ENCODE measurements at regions not wholly inside any gene's neighbourhood (a gene's known extent, or its start where the extent isn't known, plus 50 kb on each side); places are given as distances from the start of the nearest gene placed in this dataset.

DNA sequence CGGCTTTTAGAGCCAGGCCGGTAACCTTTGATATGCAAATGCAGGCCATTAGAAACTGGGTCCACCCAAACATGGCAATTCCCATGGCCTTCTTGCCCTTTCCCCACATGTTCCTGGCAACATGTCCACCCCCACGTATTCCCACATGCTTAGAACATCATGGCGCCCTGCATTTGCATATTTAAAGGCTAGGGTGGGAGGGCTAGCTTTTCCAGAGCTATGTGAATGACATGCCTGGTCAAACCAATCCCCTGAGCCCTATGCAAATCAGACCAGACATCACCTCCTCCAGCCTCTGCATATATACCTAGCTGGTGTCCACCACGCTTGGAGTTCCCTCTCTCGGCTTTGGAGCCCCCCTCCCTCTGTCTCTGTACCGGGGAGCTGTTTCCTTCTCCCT, 481.9 kb downstream of the CDH2 start:
- H2BK120ac ChIP-seq (ENCODE audit: low read depth, low read length): no peak overlapping the region
- no peak overlapping the region for H3K4ac ChIP-seq (ENCODE audit: low read depth, low read length)
- intact Hi-C loops (cut with micrococcal nuclease): no loop called here
- BruUV-seq (replicated peaks): no TSS peak
- H3K9me1 ChIP-seq (ENCODE audit: insufficient read depth, low read length): no peaks in the 10 kb centered on the region
- H4K20me1 ChIP-seq (ENCODE audit: insufficient read depth, low read length): no peaks in the 10 kb centered on the region
- no peak overlapping the region for H3K9ac ChIP-seq (ENCODE audit: low read depth, low read length)
- H2AK9ac ChIP-seq (replicated peaks; ENCODE audit: low read depth, low read length, poor library complexity): no peak overlapping the region
- POLR2A ChIA-PET (ENCODE audit: unreplicated experiment): no interaction called here
- in situ Hi-C loops (cut with MboI; ENCODE audit: low sequenced_read_pairs): no loop called here
- H3K27me3 ChIP-seq (ENCODE audit: control insufficient read depth, insufficient read depth, low read length): no peaks in the 10 kb centered on the region
- H2BK5ac ChIP-seq (ENCODE audit: low read depth, low read length, poor library complexity, severe bottlenecking): no peak overlapping the region
- no peaks in the 10 kb centered on the region for H3K79me1 ChIP-seq (ENCODE audit: low read depth in 1 of 2, low read length in 2 of 2)
- ATAC-seq (ENCODE audit: low read depth) (no peak), DNase-seq (no peak)
- H4K5ac ChIP-seq (ENCODE audit: low read depth, low read length): no peak overlapping the region
- H2AK5ac ChIP-seq (ENCODE audit: low read depth, low read length): no peak overlapping the region
- H2BK20ac ChIP-seq (ENCODE audit: low read depth, low read length): no peak overlapping the region
- H3K18ac ChIP-seq (ENCODE audit: low read depth, low read length): no peak overlapping the region
- TF ChIP-seq MAZ (IDR thresholded peaks at IDR 0.05; ENCODE audit: borderline replicate concordance, low read depth, low read length): no peak
- no peak for TF ChIP-seq RFX5 (IDR thresholded peaks at IDR 0.05; ENCODE audit: low read depth, low read length)
- TF ChIP-seq SMC3 (IDR thresholded peaks at IDR 0.05; ENCODE audit: low read depth, low read length): no peak
- TF ChIP-seq, protein P1, sequence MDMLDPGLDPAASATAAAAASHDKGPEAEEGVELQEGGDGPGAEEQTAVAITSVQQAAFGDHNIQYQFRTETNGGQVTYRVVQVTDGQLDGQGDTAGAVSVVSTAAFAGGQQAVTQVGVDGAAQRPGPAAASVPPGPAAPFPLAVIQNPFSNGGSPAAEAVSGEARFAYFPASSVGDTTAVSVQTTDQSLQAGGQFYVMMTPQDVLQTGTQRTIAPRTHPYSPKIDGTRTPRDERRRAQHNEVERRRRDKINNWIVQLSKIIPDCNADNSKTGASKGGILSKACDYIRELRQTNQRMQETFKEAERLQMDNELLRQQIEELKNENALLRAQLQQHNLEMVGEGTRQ (IDR thresholded peaks at IDR 0.05; ENCODE audit: low read depth, low read length): no peak
- TF ChIP-seq FOS (IDR thresholded peaks at IDR 0.05; ENCODE audit: low read depth, low read length): no peak
- no peak for TF ChIP-seq CEBPB (IDR thresholded peaks at IDR 0.05; ENCODE audit: low read depth, low read length)
- no peak for TF ChIP-seq BHLHE40 (IDR thresholded peaks at IDR 0.05; ENCODE audit: low read depth, low read length)
- no peak for TF ChIP-seq NFE2L2 (IDR thresholded peaks at IDR 0.05; ENCODE audit: low read depth, low read length)
- no peak for TF ChIP-seq MAFK (IDR thresholded peaks at IDR 0.05; ENCODE audit: low read depth, low read length)
- TF ChIP-seq RCOR1 (IDR thresholded peaks at IDR 0.05; ENCODE audit: insufficient replicate concordance, low read length): no peak
- TF ChIP-seq, protein P2, sequence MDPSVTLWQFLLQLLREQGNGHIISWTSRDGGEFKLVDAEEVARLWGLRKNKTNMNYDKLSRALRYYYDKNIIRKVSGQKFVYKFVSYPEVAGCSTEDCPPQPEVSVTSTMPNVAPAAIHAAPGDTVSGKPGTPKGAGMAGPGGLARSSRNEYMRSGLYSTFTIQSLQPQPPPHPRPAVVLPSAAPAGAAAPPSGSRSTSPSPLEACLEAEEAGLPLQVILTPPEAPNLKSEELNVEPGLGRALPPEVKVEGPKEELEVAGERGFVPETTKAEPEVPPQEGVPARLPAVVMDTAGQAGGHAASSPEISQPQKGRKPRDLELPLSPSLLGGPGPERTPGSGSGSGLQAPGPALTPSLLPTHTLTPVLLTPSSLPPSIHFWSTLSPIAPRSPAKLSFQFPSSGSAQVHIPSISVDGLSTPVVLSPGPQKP (IDR thresholded peaks at IDR 0.05; ENCODE audit: borderline replicate concordance, low read depth, low read length): no peak
- TF ChIP-seq POLR2A (IDR thresholded peaks at IDR 0.05; ENCODE audit: low read depth, low read length): no peak
- no peak for TF ChIP-seq MXI1 (IDR thresholded peaks at IDR 0.05; ENCODE audit: borderline replicate concordance, low read depth, low read length)
- 80% methylated on average over 4 of the region's 7 CpGs; no CpG with 5 or more reads in 1 of the 2 experiments for WGBS, 2 experiments (ENCODE audit: extremely low coverage in 2 of 2, insufficient read length in 1 of 2)
- H3K4me2 ChIP-seq (ENCODE audit: low read depth, low read length): no peak overlapping the region
- H3K9me3 ChIP-seq (ENCODE audit: control insufficient read depth, insufficient read depth, low read length): no peaks in the 10 kb centered on the region
- no peak overlapping the region for H3K27ac ChIP-seq (ENCODE audit: insufficient read depth, low read length)
- no peak overlapping the region for H3K4me3 ChIP-seq (ENCODE audit: insufficient read depth, low read depth, low read length)
- H3K23ac ChIP-seq (ENCODE audit: low read depth, low read length): no peak overlapping the region
- no peak overlapping the region for H3K14ac ChIP-seq (replicated peaks; ENCODE audit: low read depth, low read length)
- H3K4me1 ChIP-seq (ENCODE audit: control insufficient read depth, insufficient read depth, low read length): no peaks in the 10 kb centered on the region
- dilution Hi-C loops (cut with HindIII; ENCODE audit: low sequenced_read_pairs, unreplicated experiment): no loop called here
- H2BK15ac ChIP-seq (ENCODE audit: low read depth, low read length): no peak overlapping the region
- no peak overlapping the region for H4K8ac ChIP-seq (ENCODE audit: low read depth in 2 of 2, low read length in 2 of 2)
- CTCF ChIA-PET: no interaction called here
- H4K91ac ChIP-seq (ENCODE audit: insufficient read depth, low read depth, low read length): no peak overlapping the region
- H3K56ac ChIP-seq (ENCODE audit: extremely low read depth, insufficient read depth, low read length): no peak overlapping the region
- H3K36me3 ChIP-seq (ENCODE audit: control insufficient read depth, insufficient read depth, low read length): no peaks in the 10 kb centered on the region
- no peak overlapping the region for H2AFZ ChIP-seq (replicated peaks; ENCODE audit: low read length, poor library complexity)
